ENCODE measurements at regions not wholly inside any gene's neighbourhood (a gene's known extent, or its start where the extent isn't known, plus 50 kb on each side); places are given as distances from the start of the nearest gene placed in this dataset.

GRCh38 chr6:19943042-19943441, 105.9 kb downstream of the ID4 start:
- no peaks in the 10 kb centered on the region for H3K4me1 ChIP-seq (ENCODE audit: control insufficient read depth, insufficient read depth, low read length)
- ChIA-PET POLR2A (no interaction called here), CTCF (interaction anchor here (0.7 kb wide), 1 partner anchor 362 kb away, joined by 4 read pairs; no protein-coding TSS in a partner anchor)
- TF ChIP-seq ZNF670 (tag by site-specific recombination; IDR thresholded peaks at IDR 0.05; ENCODE audit: low read depth) (no peak), ZNF621 (tag by site-specific recombination; IDR thresholded peaks at IDR 0.05) (no peak), ZNF843 (tag by site-specific recombination; IDR thresholded peaks at IDR 0.05) (no peak), HOXC10 (CRISPR knock-in tag; IDR thresholded peaks at IDR 0.05) (no peak), ZNF366 (tag by site-specific recombination; conservative IDR thresholded peaks at IDR 0.05) (no peak), ZNF645 (tag by site-specific recombination; IDR thresholded peaks at IDR 0.05) (no peak)
- H3K4me3 ChIP-seq (ENCODE audit: low read depth, low read length), result no peak overlapping the region
- H3K27ac ChIP-seq (ENCODE audit: extremely low read depth, low read depth, low read length), result no peak overlapping the region
- no peaks in the 10 kb centered on the region for H3K36me3 ChIP-seq (ENCODE audit: control insufficient read depth in 2 of 2, insufficient read depth in 1 of 2, low read length in 2 of 2)
- no peaks in the 10 kb centered on the region for H3K9me3 ChIP-seq (ENCODE audit: control insufficient read depth, insufficient read depth, low read depth, low read length)

- CTCF ChIA-PET, result no interaction called here
- Histone ChIP-seq H3K4me3 (ENCODE audit: low read depth, low read length) (no peak overlapping the region), H3K36me3 (ENCODE audit: control insufficient read depth in 2 of 2, insufficient read depth in 1 of 2, low read length in 2 of 2) (no peaks in the 10 kb centered on the region), H3K27ac (ENCODE audit: extremely low read depth, low read depth, low read length) (no peak overlapping the region), H3K4me1 (ENCODE audit: control insufficient read depth, insufficient read depth, low read length) (no peaks in the 10 kb centered on the region), H3K9me3 (ENCODE audit: control insufficient read depth, insufficient read depth, low read depth, low read length) (no peaks in the 10 kb centered on the region)
- no peak for TF ChIP-seq YY2 (tag by site-specific recombination; IDR thresholded peaks at IDR 0.05)
- no peak for TF ChIP-seq ZNF2 (tag by site-specific recombination; IDR thresholded peaks at IDR 0.05)
- TF ChIP-seq ZSCAN4 (tag by site-specific recombination; IDR thresholded peaks at IDR 0.05), result no peak
- TF ChIP-seq ZNF341 (tag by site-specific recombination; IDR thresholded peaks at IDR 0.05; ENCODE audit: low read depth), result no peak
- TF ChIP-seq GLI2 (tag by site-specific recombination; IDR thresholded peaks at IDR 0.05; ENCODE audit: borderline replicate concordance, low read depth), result no peak
- POLR2A ChIA-PET, result no interaction called here
Measured at GRCh38 chr6:19945843-19946358, 108.7 kb downstream of the ID4 start.

GRCh38 chr6:19949155-19949554, 112.0 kb downstream of the ID4 start:
- TF ChIP-seq ZNF211 (tag by site-specific recombination; IDR thresholded peaks at IDR 0.05; ENCODE audit: low read depth) (no peak), PRDM4 (tag by site-specific recombination; IDR thresholded peaks at IDR 0.05) (no peak), ZNF677 (tag by site-specific recombination; IDR thresholded peaks at IDR 0.05) (no peak), ZNF433 (tag by site-specific recombination; IDR thresholded peaks at IDR 0.05; ENCODE audit: low read depth) (no peak), PATZ1 (tag by site-specific recombination; IDR thresholded peaks at IDR 0.05) (no peak), KLF10 (tag by site-specific recombination; IDR thresholded peaks at IDR 0.05) (no peak)
- Histone ChIP-seq H3K36me3 (ENCODE audit: control insufficient read depth in 2 of 2, insufficient read depth in 1 of 2, low read length in 2 of 2) (no peaks in the 10 kb centered on the region), H3K9me3 (ENCODE audit: control insufficient read depth, insufficient read depth, low read depth, low read length) (no peaks in the 10 kb centered on the region), H3K4me1 (ENCODE audit: control insufficient read depth, insufficient read depth, low read length) (no peaks in the 10 kb centered on the region), H3K27ac (ENCODE audit: extremely low read depth, low read depth, low read length) (no peak overlapping the region), H3K4me3 (ENCODE audit: low read depth, low read length) (no peak overlapping the region)
- CTCF ChIA-PET, result no interaction called here
- POLR2A ChIA-PET, result no interaction called here
